ENCODE measurements at regions not wholly inside any gene's neighbourhood (a gene's known extent, or its start where the extent isn't known, plus 50 kb on each side); places are given as distances from the start of the nearest gene placed in this dataset.

GRCh38 chrX:2618516-2618915 lies 72.6 kb upstream of the CD99 start:
- no peak for DNase-seq (ENCODE audit: low read depth)
- Histone ChIP-seq H3K4me3 (ENCODE audit: insufficient read depth, low read depth, low read length) (no peak overlapping the region), H3K9me3 (ENCODE audit: insufficient read depth, low read depth, low read length) (no peaks in the 10 kb centered on the region), H3K36me3 (ENCODE audit: insufficient read depth, low read length) (peaks cover 24% of the 10 kb centered on the region), H2AFZ (ENCODE audit: low read depth, low read length) (no peak overlapping the region), H3K9ac (ENCODE audit: low read length) (no peak overlapping the region), H3K27me3 (ENCODE audit: insufficient read depth, low read length) (no peaks in the 10 kb centered on the region), H3K4me2 (ENCODE audit: low read length) (no peak overlapping the region), H4K20me1 (ENCODE audit: insufficient read depth, low read length) (no peaks in the 10 kb centered on the region), H3K27ac (ENCODE audit: low read depth, low read length) (no peak overlapping the region), H3K79me2 (ENCODE audit: insufficient read depth, low read length) (no peaks in the 10 kb centered on the region), H3K4me1 (ENCODE audit: insufficient read depth, low read length) (peaks cover 7% of the 10 kb centered on the region)
- no peaks in the 10 kb centered on the region for H3K9me3 Mint-ChIP-seq (ENCODE audit: unreplicated experiment)
- FAIRE-seq = no peak
- H3K27ac Mint-ChIP-seq (ENCODE audit: unreplicated experiment) = no peak overlapping the region
- TF ChIP-seq EZH2 (IDR thresholded peaks at IDR 0.05; ENCODE audit: insufficient read depth, low read length) = no peak
- TF ChIP-seq CTCF (IDR thresholded peaks at IDR 0.05; ENCODE audit: insufficient read depth, low read depth, low read length) = no peak
- no peak overlapping the region for H3K4me3 Mint-ChIP-seq (ENCODE audit: unreplicated experiment)
- no peaks in the 10 kb centered on the region for H3K27me3 Mint-ChIP-seq (ENCODE audit: low read depth, unreplicated experiment)
- peaks cover 4% of the 10 kb centered on the region for H3K4me1 Mint-ChIP-seq (ENCODE audit: low read depth, unreplicated experiment)
- H3K36me3 Mint-ChIP-seq (ENCODE audit: low read depth, unreplicated experiment) = peaks cover 12% of the 10 kb centered on the region

GRCh38 chrX:2614911-2615310 lies 76.2 kb upstream of the CD99 start:
- peaks cover 12% of the 10 kb centered on the region for H3K36me3 Mint-ChIP-seq (ENCODE audit: low read depth, unreplicated experiment)
- Histone ChIP-seq H3K4me2 (ENCODE audit: low read length) (peak overlapping the region; percentile 22), H3K79me2 (ENCODE audit: insufficient read depth, low read length) (peaks cover 3% of the 10 kb centered on the region), H3K9ac (ENCODE audit: low read length) (peak overlapping the region; percentile 44), H3K4me3 (ENCODE audit: insufficient read depth, low read depth, low read length) (no peak overlapping the region), H3K4me1 (ENCODE audit: insufficient read depth, low read length) (peaks cover 13% of the 10 kb centered on the region), H3K36me3 (ENCODE audit: insufficient read depth, low read length) (peaks cover 15% of the 10 kb centered on the region), H2AFZ (ENCODE audit: low read depth, low read length) (peak overlapping the region; percentile 59), H3K27me3 (ENCODE audit: insufficient read depth, low read length) (no peaks in the 10 kb centered on the region), H3K27ac (ENCODE audit: low read depth, low read length) (peak overlapping the region; percentile 50), H3K9me3 (ENCODE audit: insufficient read depth, low read depth, low read length) (no peaks in the 10 kb centered on the region), H4K20me1 (ENCODE audit: insufficient read depth, low read length) (peaks cover 4% of the 10 kb centered on the region)
- H3K27ac Mint-ChIP-seq (ENCODE audit: unreplicated experiment) = peak overlapping the region; percentile 87
- no peaks in the 10 kb centered on the region for H3K9me3 Mint-ChIP-seq (ENCODE audit: unreplicated experiment)
- FAIRE-seq = peak; percentile 94
- peak; percentile 75 for DNase-seq (ENCODE audit: low read depth)
- H3K4me3 Mint-ChIP-seq (ENCODE audit: unreplicated experiment) = no peak overlapping the region
- H3K27me3 Mint-ChIP-seq (ENCODE audit: low read depth, unreplicated experiment) = no peaks in the 10 kb centered on the region
- TF ChIP-seq EZH2 (IDR thresholded peaks at IDR 0.05; ENCODE audit: insufficient read depth, low read length) = no peak
- peak; percentile 75 for TF ChIP-seq CTCF (IDR thresholded peaks at IDR 0.05; ENCODE audit: insufficient read depth, low read depth, low read length)
- H3K4me1 Mint-ChIP-seq (ENCODE audit: low read depth, unreplicated experiment) = peaks cover 10% of the 10 kb centered on the region

- Mint-ChIP-seq H3K27me3 (ENCODE audit: low read depth, unreplicated experiment) (no peaks in the 10 kb centered on the region), H3K27ac (ENCODE audit: unreplicated experiment) (peak overlapping the region; percentile 27), H3K4me3 (ENCODE audit: unreplicated experiment) (peak overlapping the region; percentile 89), H3K4me1 (ENCODE audit: low read depth, unreplicated experiment) (peaks cover 10% of the 10 kb centered on the region), H3K9me3 (ENCODE audit: unreplicated experiment) (peaks cover 4% of the 10 kb centered on the region), H3K36me3 (ENCODE audit: low read depth, unreplicated experiment) (peaks cover 8% of the 10 kb centered on the region)
- H3K9ac ChIP-seq (ENCODE audit: low read length) = peak overlapping the region; percentile 31
- H3K9me3 ChIP-seq (ENCODE audit: insufficient read depth, low read depth, low read length) = no peaks in the 10 kb centered on the region
- H3K4me2 ChIP-seq (ENCODE audit: low read length) = peak overlapping the region; percentile 92
- H3K4me1 ChIP-seq (ENCODE audit: insufficient read depth, low read length) = peaks cover 13% of the 10 kb centered on the region
- FAIRE-seq (no peak), DNase-seq (ENCODE audit: low read depth) (no peak)
- no peak overlapping the region for H3K27ac ChIP-seq (ENCODE audit: low read depth, low read length)
- peaks cover 9% of the 10 kb centered on the region for H4K20me1 ChIP-seq (ENCODE audit: insufficient read depth, low read length)
- no peaks in the 10 kb centered on the region for H3K36me3 ChIP-seq (ENCODE audit: insufficient read depth, low read length)
- peaks cover 18% of the 10 kb centered on the region for H3K79me2 ChIP-seq (ENCODE audit: insufficient read depth, low read length)
- H3K4me3 ChIP-seq (ENCODE audit: insufficient read depth, low read depth, low read length) = peak overlapping the region; percentile 77
- no peaks in the 10 kb centered on the region for H3K27me3 ChIP-seq (ENCODE audit: insufficient read depth, low read length)
- TF ChIP-seq CTCF (IDR thresholded peaks at IDR 0.05; ENCODE audit: insufficient read depth, low read depth, low read length) = no peak
- no peak for TF ChIP-seq EZH2 (IDR thresholded peaks at IDR 0.05; ENCODE audit: insufficient read depth, low read length)
- peak overlapping the region; percentile 7 for H2AFZ ChIP-seq (ENCODE audit: low read depth, low read length)
Measured at GRCh38 chrX:2610246-2611170, 80.6 kb upstream of the CD99 start.

Measured in astrocyte (in vitro differentiated cells and primary cell).